HTR-8/SVneo (cell line): ENCODE measurements at regions not wholly inside any gene's neighbourhood (a gene's known extent, or its start where the extent isn't known, plus 50 kb on each side); places are given as distances from the start of the nearest gene placed in this dataset.
"Not testable (repeated sequence)": the region's sequence is repeated elsewhere in the genome, so short reads cannot be mapped to it uniquely, and the experiment has no call there.

Experiments
- DNase-seq: peaks from one replicate; pipeline ENCODE4 v3.0.0; 2011; ENCODE audit warnings: low spot score, mixed read lengths; ENCODE audit not compliant: insufficient read length
- FAIRE-seq: peaks from 2 replicates; lab custom pipeline; 2011; peaks lifted over from hg19 to GRCh38; lab: Jason Lieb, UNC

- DNase-seq = no peak
- FAIRE-seq = no peak
Measured at GRCh38 chr9:82115331-82115730, 126.8 kb downstream of the SPATA31D1 start.

- DNase-seq (no peak), FAIRE-seq (no peak)
Measured at GRCh38 chr9:82115900-82116299, 127.3 kb downstream of the SPATA31D1 start.

- DNase-seq = no peak
- FAIRE-seq = no peak
Measured at GRCh38 chr9:82116556-82116955, 128.0 kb downstream of the SPATA31D1 start.

- no peak for DNase-seq
- FAIRE-seq = no peak
Measured at GRCh38 chr9:82117026-82117811, 128.6 kb downstream of the SPATA31D1 start.

GRCh38 chr9:82122731-82123130 is 134.2 kb downstream of the SPATA31D1 start:
- DNase-seq (no peak), FAIRE-seq (no peak)

GRCh38 chr9:82124090-82124489 is 135.5 kb downstream of the SPATA31D1 start:
- DNase-seq = peak; percentile 33
- no peak for FAIRE-seq

GRCh38 chr9:82126256-82126655 is 137.7 kb downstream of the SPATA31D1 start:
- FAIRE-seq = no peak

GRCh38 chr9:82127465-82127864 is 138.9 kb downstream of the SPATA31D1 start:
- FAIRE-seq (no peak), DNase-seq (no peak)

More at GRCh38 chr9:82126256-82126655, 137.7 kb downstream of the SPATA31D1 start:
- no peak for DNase-seq

- no peak for FAIRE-seq
- DNase-seq = no peak
Measured at GRCh38 chr9:82128011-82128696, 139.6 kb downstream of the SPATA31D1 start.

GRCh38 chr9:82129708-82130107 is 141.1 kb downstream of the SPATA31D1 start:
- DNase-seq (no peak), FAIRE-seq (no peak)

GRCh38 chr9:82130331-82131042 is 141.9 kb downstream of the SPATA31D1 start:
- FAIRE-seq = no peak
- DNase-seq = no peak

- DNase-seq (no peak), FAIRE-seq (no peak)
Measured at GRCh38 chr9:82131072-82131471, 142.5 kb downstream of the SPATA31D1 start.

- DNase-seq (no peak), FAIRE-seq (no peak)
Measured at GRCh38 chr9:82132024-82132423, 143.5 kb downstream of the SPATA31D1 start.

- no peak for DNase-seq
Measured at GRCh38 chr9:82134010-82134409, 145.4 kb downstream of the SPATA31D1 start.

GRCh38 chr9:82135106-82135505 is 146.5 kb downstream of the SPATA31D1 start:
- FAIRE-seq = no peak
- no peak for DNase-seq

More at GRCh38 chr9:82134010-82134409, 145.4 kb downstream of the SPATA31D1 start:
- no peak for FAIRE-seq

- DNase-seq, FAIRE-seq: not testable (repeated sequence)
Measured at GRCh38 chr9:82138081-82138480, 149.5 kb downstream of the SPATA31D1 start.

GRCh38 chr9:82140471-82140870 is 151.9 kb downstream of the SPATA31D1 start:
- DNase-seq (no peak), FAIRE-seq (no peak)

- no peak for FAIRE-seq
- no peak for DNase-seq
Measured at GRCh38 chr9:82144803-82145202, 156.2 kb downstream of the SPATA31D1 start.

GRCh38 chr9:82146677-82147076 is 158.1 kb downstream of the SPATA31D1 start:
- FAIRE-seq = no peak
- no peak for DNase-seq

GRCh38 chr9:82147798-82148425 is 159.3 kb downstream of the SPATA31D1 start:
- FAIRE-seq (no peak), DNase-seq (no peak)
